IMR-90 (cell line): ENCODE measurements at regions not wholly inside any gene's neighbourhood (a gene's known extent, or its start where the extent isn't known, plus 50 kb on each side); places are given as distances from the start of the nearest gene placed in this dataset.

ENCODE experiments used
- ATAC-seq: fragments of 200-7000 bp; cut with Tn5 transposase; 2 replicates; pipeline ENCODE4 v1.9.1; 2020; ENCODE audit warnings: low read depth, mild to moderate bottlenecking, moderate library complexity
- BruUV-seq: library from RNA; stranded (reverse); fragments of 400-500 nt; replicated peaks from 2 replicates; lab custom pipeline; 2021; lab: Mats Ljungman, UMichigan
- CTCF ChIA-PET: fragments of 300-600 bp; formaldehyde crosslinking; extraction: SDS; loops from one replicate; lab custom pipeline; 2021; ENCODE audit warnings: antibody characterized with exemption; lab: Yijun Ruan, JAX
- POLR2A ChIA-PET: fragments of 300-600 bp; sonication (Branson Sonifier 250); formaldehyde crosslinking; loops from one replicate; lab custom pipeline; 2022; ENCODE audit warnings: antibody characterized with exemption; ENCODE audit not compliant: unreplicated experiment; lab: Charles Lee
- DNase-seq: peaks from one replicate; pipeline ENCODE4 v3.0.0; 2013
- H2AFZ ChIP-seq: replicated peaks from 2 replicates; pipeline ENCODE3; 2013; ENCODE audit warnings: low read length, mild to moderate bottlenecking; ENCODE audit not compliant: poor library complexity
- H2AK5ac ChIP-seq: 2 replicates; pipeline ENCODE4 v1.6.1; 2013; ENCODE audit warnings: low read depth, low read length, inconsistent platforms
- H2AK9ac ChIP-seq: replicated peaks from 2 replicates; pipeline ENCODE3; 2013; ENCODE audit warnings: mild to moderate bottlenecking, low read depth, low read length, moderate library complexity; ENCODE audit not compliant: poor library complexity
- H2BK120ac ChIP-seq: 2 replicates; pipeline ENCODE4 v1.6.1; 2013; ENCODE audit warnings: low read depth, low read length, inconsistent platforms
- H2BK15ac ChIP-seq: 3 replicates; pipeline ENCODE4 v1.6.1; 2013; ENCODE audit warnings: low read depth, low read length, inconsistent platforms
- H2BK20ac ChIP-seq: 2 replicates; pipeline ENCODE4 v1.6.1; 2013; ENCODE audit warnings: low read depth, mild to moderate bottlenecking, inconsistent platforms, low read length, moderate library complexity
- H2BK5ac ChIP-seq: 2 replicates; pipeline ENCODE4 v1.6.1; 2013; ENCODE audit warnings: mild to moderate bottlenecking, low read depth, low read length, inconsistent platforms; ENCODE audit not compliant: poor library complexity, severe bottlenecking
- H3K14ac ChIP-seq: replicated peaks from 2 replicates; pipeline ENCODE4 v1.6.1; 2013; ENCODE audit warnings: low read depth, low read length, inconsistent platforms
- H3K18ac ChIP-seq: 2 replicates; pipeline ENCODE4 v1.6.1; 2013; ENCODE audit warnings: low read depth, low read length, control low read depth
- H3K23ac ChIP-seq: 2 replicates; pipeline ENCODE4 v1.6.1; 2013; ENCODE audit warnings: low read depth, low read length, inconsistent platforms
- H3K27ac ChIP-seq: 2 replicates; pipeline ENCODE4 v1.5.1; 2013; ENCODE audit warnings: mild to moderate bottlenecking, control low read depth, low read length; ENCODE audit not compliant: insufficient read depth
- H3K27me3 ChIP-seq: 2 replicates; pipeline ENCODE4 v1.6.1; 2013; ENCODE audit warnings: low read length; ENCODE audit not compliant: control insufficient read depth, insufficient read depth
- H3K36me3 ChIP-seq: 2 replicates; pipeline ENCODE4 v1.6.1; 2013; ENCODE audit warnings: low read length, mixed read lengths; ENCODE audit not compliant: control insufficient read depth, insufficient read depth
- H3K4ac ChIP-seq: 2 replicates; pipeline ENCODE4 v1.6.1; 2013; ENCODE audit warnings: low read depth, low read length, inconsistent platforms
- H3K4me1 ChIP-seq: 2 replicates; pipeline ENCODE4 v1.6.1; 2013; ENCODE audit warnings: low read length, mixed read lengths; ENCODE audit not compliant: control insufficient read depth, insufficient read depth
- H3K4me2 ChIP-seq: 2 replicates; pipeline ENCODE4 v1.6.1; 2013; ENCODE audit warnings: low read depth, mild to moderate bottlenecking, control low read depth, low read length, moderate library complexity
- H3K4me3 ChIP-seq: 2 replicates; pipeline ENCODE4 v1.5.1; 2013; ENCODE audit warnings: low read depth, mild to moderate bottlenecking, control low read depth, low read length, moderate library complexity; ENCODE audit not compliant: insufficient read depth
- H3K56ac ChIP-seq: 2 replicates; pipeline ENCODE4 v1.6.1; 2013; ENCODE audit warnings: low read length, inconsistent platforms; ENCODE audit not compliant: insufficient read depth; ENCODE audit errors: extremely low read depth
- H3K79me1 ChIP-seq, 2 experiments: 2 replicates each; pipeline ENCODE4 v1.6.1; 2013; ENCODE audit warnings: low read length in 2 of 2, inconsistent platforms in 1 of 2, low read depth in 1 of 2
- H3K9ac ChIP-seq: 2 replicates; pipeline ENCODE4 v1.6.1; 2013; ENCODE audit warnings: low read depth, low read length, control low read depth
- H3K9me1 ChIP-seq: 2 replicates; pipeline ENCODE4 v1.6.1; 2013; ENCODE audit warnings: low read length, inconsistent platforms; ENCODE audit not compliant: insufficient read depth
- H3K9me3 ChIP-seq: 2 replicates; pipeline ENCODE4 v1.6.1; 2013; ENCODE audit warnings: low read length; ENCODE audit not compliant: control insufficient read depth, insufficient read depth
- H4K20me1 ChIP-seq: 2 replicates; pipeline ENCODE4 v1.6.1; 2013; ENCODE audit warnings: low read length, inconsistent platforms; ENCODE audit not compliant: insufficient read depth
- H4K5ac ChIP-seq: 2 replicates; pipeline ENCODE4 v1.6.1; 2013; ENCODE audit warnings: mild to moderate bottlenecking, low read depth, low read length, control low read depth
- H4K8ac ChIP-seq, 2 experiments: 2 replicates each; pipeline ENCODE4 v1.6.1; 2013; ENCODE audit warnings: low read depth in 2 of 2, low read length in 2 of 2, control low read depth in 1 of 2, inconsistent platforms in 1 of 2
- H4K91ac ChIP-seq: 2 replicates; pipeline ENCODE4 v1.6.1; 2013; ENCODE audit warnings: low read depth, low read length, inconsistent platforms; ENCODE audit not compliant: insufficient read depth
- BHLHE40 ChIP-seq: fragments of 150-350 bp; IDR thresholded peaks from 2 replicates; pipeline ENCODE4 v1.6.1; 2016; ENCODE audit warnings: mild to moderate bottlenecking, low read depth, low read length
- CHD1 ChIP-seq: IDR thresholded peaks from 2 replicates; pipeline ENCODE4 v1.6.1; 2012; ENCODE audit warnings: low read depth, low read length, improper control_type of control experiment
- FOS ChIP-seq: fragments of 150-350 bp; IDR thresholded peaks from 2 replicates; pipeline ENCODE4 v1.6.1; 2016; ENCODE audit warnings: low read depth, low read length
- MAZ ChIP-seq: IDR thresholded peaks from 2 replicates; pipeline ENCODE4 v1.6.1; 2012; ENCODE audit warnings: low read depth, mild to moderate bottlenecking, low read length, improper control_type of control experiment, moderate library complexity, borderline replicate concordance
- NFE2L2 ChIP-seq: fragments of 150-350 bp; IDR thresholded peaks from 2 replicates; pipeline ENCODE4 v1.6.1; 2016; ENCODE audit warnings: low read depth, mild to moderate bottlenecking, low read length
- POLR2A ChIP-seq: IDR thresholded peaks from 2 replicates; pipeline ENCODE4 v1.6.1; 2012; ENCODE audit warnings: mild to moderate bottlenecking, low read depth, low read length
- RCOR1 ChIP-seq: IDR thresholded peaks from 2 replicates; pipeline ENCODE4 v1.6.1; 2012; ENCODE audit warnings: mild to moderate bottlenecking, low read length, improper control_type of control experiment; ENCODE audit not compliant: insufficient replicate concordance
- RFX5 ChIP-seq: IDR thresholded peaks from 2 replicates; pipeline ENCODE4 v1.8.0; 2012; ENCODE audit warnings: low read depth, mild to moderate bottlenecking, low read length, moderate library complexity
- WGBS, 2 experiments: methylation state at CpG; one replicate each; pipeline versions ENCODE4 v1.1.5 to v1.1.7; 2013; ENCODE audit warnings: missing lambda C conversion rate in 2 of 2; ENCODE audit not compliant: insufficient read length in 1 of 2; ENCODE audit errors: extremely low coverage in 2 of 2; 5-methylcytosine and 5-hydroxymethylcytosine counted together
- dilution Hi-C: fragments of 300-500 bp; cut with HindIII; formaldehyde crosslinking; loops from one replicate; pipeline ENCODE4 v1.14.3; 2018; ENCODE audit warnings: low sequenced_read_pairs; ENCODE audit not compliant: unreplicated experiment
- in situ Hi-C: fragments of 300-500 bp; cut with MboI; formaldehyde crosslinking; loops from 3 replicates; pipeline ENCODE4 v1.14.3; 2019; ENCODE audit warnings: low sequenced_read_pairs, inconsistent platforms, mixed read lengths
- intact Hi-C: fragments of 100-400 bp; cut with micrococcal nuclease; formaldehyde crosslinking; loops from 2 replicates; pipeline ENCODE4 v1.10.0; 2022
- TF ChIP-seq, protein P1 (sequence below): fragments of 150-350 bp; IDR thresholded peaks from 2 replicates; pipeline ENCODE4 v1.6.1; 2017; ENCODE audit warnings: mild to moderate bottlenecking, antibody characterized with exemption, low read length, low read depth

DNA sequence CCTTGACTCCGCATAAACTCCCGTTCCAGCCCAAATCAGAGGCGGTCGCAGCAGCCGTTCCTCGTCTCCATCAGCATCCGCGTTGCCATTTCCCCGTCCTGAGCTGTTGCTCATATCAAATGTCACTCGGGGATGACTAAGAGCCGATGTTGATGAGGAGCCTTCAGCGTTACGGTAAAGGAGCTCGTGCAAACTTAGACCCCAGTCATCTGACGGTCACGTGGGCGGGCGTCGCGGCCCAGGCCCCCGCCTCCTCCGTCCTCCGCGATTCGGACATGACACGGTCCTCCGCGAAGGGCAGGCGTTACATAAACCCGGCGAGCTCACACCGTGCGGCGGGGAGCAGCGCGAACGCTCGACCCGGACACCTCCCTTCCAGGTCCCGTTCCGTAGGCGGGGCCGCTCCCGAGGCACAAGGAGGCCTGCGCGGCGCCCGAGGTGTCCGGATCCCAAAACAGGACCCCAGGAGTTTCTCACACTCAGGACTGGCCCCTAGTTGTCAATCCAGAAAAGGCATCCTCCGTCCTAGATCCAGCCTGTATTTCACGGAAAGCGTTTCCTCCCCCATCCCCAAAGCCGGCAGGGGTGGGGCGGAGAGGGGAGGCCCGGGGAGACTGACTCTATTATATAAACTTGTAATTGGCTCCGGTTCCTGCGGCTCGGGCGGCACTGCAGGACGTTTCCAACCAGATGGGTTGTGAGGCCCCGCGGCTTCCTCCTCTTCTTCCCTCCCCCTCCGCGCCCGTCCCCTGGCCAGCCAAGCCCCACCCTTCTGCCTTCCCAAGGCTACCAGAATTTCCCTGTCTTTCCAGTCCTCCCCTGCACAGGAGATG is 100.0 kb upstream of the IGF1R start:
- intact Hi-C loops: no loop called here
- 0 out of 2 replicates have a peak, but pooled peaks cover 1% of the 10 kb centered on the region for H3K27me3 ChIP-seq
- dilution Hi-C loops: no loop called here
- H3K79me1 ChIP-seq: no peaks in the 10 kb centered on the region
- peak overlapping the region; percentile 55 for H2AK9ac ChIP-seq
- H3K27ac ChIP-seq: peak overlapping the region; percentile 92
- ATAC-seq (peak; percentile 84), DNase-seq (peak; percentile 73)
- H3K4ac ChIP-seq: peak overlapping the region; percentile 64
- H3K14ac ChIP-seq: peak overlapping the region; percentile 50
- peak overlapping the region; percentile 90 for H2AFZ ChIP-seq
- H2BK120ac ChIP-seq: peak overlapping the region; percentile 69
- H4K91ac ChIP-seq: peak overlapping the region; percentile 64
- H4K5ac ChIP-seq: peak overlapping the region; percentile 40; the same call in 1 of the 2 replicates
- H3K36me3 ChIP-seq: no peaks in the 10 kb centered on the region
- H3K9ac ChIP-seq: peak overlapping the region; percentile 74
- H3K4me3 ChIP-seq: peak overlapping the region; percentile 51
- peak overlapping the region; percentile 79 for H3K23ac ChIP-seq
- POLR2A ChIA-PET: no interaction called here
- peak overlapping the region; percentile 85 for H3K4me2 ChIP-seq
- TF ChIP-seq, protein P1, sequence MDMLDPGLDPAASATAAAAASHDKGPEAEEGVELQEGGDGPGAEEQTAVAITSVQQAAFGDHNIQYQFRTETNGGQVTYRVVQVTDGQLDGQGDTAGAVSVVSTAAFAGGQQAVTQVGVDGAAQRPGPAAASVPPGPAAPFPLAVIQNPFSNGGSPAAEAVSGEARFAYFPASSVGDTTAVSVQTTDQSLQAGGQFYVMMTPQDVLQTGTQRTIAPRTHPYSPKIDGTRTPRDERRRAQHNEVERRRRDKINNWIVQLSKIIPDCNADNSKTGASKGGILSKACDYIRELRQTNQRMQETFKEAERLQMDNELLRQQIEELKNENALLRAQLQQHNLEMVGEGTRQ: peak; percentile 95
- no peak for TF ChIP-seq CHD1
- TF ChIP-seq POLR2A: no peak
- no peak for TF ChIP-seq FOS
- no peak for TF ChIP-seq RCOR1
- TF ChIP-seq MAZ: peak; percentile 14; the same call in 1 of the 2 replicates
- no peak for TF ChIP-seq NFE2L2
- TF ChIP-seq BHLHE40: peak; percentile 52
- no peak for TF ChIP-seq RFX5
- 0 out of 2 replicates have a peak, but pooled peaks cover 3% of the 10 kb centered on the region for H3K9me1 ChIP-seq
- in situ Hi-C loops: no loop called here
- H2BK5ac ChIP-seq: no peak overlapping the region
- 0% methylated on average over 28 of the region's 65 CpGs; no CpG with 5 or more reads in 1 of the 2 experiments for WGBS, 2 experiments
- no peaks in the 10 kb centered on the region for H3K4me1 ChIP-seq
- peak overlapping the region; percentile 10; the same call in 2 of the 3 replicates for H2BK15ac ChIP-seq
- no peaks in the 10 kb centered on the region for H3K9me3 ChIP-seq
- H3K18ac ChIP-seq: peak overlapping the region; percentile 54; the same call in 1 of the 2 replicates
- BruUV-seq: no TSS peak
- H2AK5ac ChIP-seq: no peak overlapping the region
- peak overlapping the region; percentile 57 for H2BK20ac ChIP-seq
- H3K56ac ChIP-seq: peak overlapping the region; percentile 68; the same call in 1 of the 2 replicates
- CTCF ChIA-PET: no interaction called here
- H4K20me1 ChIP-seq: no peaks in the 10 kb centered on the region
- H4K8ac ChIP-seq: peak overlapping the region; percentile 27 to 84; a peak in 2 of 4 replicates
